NCI-H128 (cell line): ENCODE measurements at regions not wholly inside any gene's neighbourhood (a gene's known extent, or its start where the extent isn't known, plus 50 kb on each side); places are given as distances from the start of the nearest gene placed in this dataset.

ENCODE experiments used
- DNase-seq: peaks from one replicate; lab custom pipeline; 2025; ENCODE audit not compliant: unreplicated experiment; lab: John Stamatoyannopoulos, UW

DNA sequence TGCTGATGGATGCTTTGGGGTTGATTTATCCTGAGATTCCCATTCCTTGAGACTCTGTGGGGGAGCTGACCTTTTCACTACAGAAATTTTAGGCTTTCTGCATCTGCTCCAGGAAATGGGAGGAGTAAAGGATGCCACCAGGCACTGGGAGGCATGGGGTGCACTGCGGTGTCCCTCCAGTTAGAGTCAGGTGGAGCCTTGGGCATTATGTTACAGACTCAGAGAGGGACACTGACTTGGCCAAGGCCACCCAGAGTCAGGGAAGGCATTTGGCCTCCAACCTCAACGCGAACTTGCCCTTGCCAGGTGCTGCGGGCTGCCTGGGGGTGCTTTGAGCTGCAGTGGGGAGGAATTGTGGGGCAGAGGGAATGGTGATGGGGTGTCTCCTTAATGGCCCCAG, 58.0 kb upstream of the TBX3 start:
- no peak for DNase-seq

DNA sequence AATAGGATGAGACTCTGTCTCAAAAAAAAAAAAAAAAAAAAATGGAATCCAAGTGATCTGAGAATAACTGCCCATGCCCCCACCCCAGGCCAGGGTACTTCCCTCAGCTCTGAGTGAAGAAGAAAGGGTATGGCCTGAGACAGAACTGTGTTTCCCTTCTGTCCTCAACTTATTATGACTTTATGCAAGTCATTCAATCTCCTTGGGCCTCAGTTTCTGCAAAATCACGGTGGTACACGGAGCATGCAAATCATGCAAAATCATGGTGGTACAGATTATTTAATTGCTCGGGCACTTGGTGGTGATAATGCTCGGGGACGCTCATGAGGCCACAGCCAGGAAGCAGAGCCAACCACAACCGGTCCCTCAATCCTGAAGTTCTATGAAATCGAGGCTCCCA, 56.5 kb upstream of the TBX3 start:
- no peak for DNase-seq

DNA sequence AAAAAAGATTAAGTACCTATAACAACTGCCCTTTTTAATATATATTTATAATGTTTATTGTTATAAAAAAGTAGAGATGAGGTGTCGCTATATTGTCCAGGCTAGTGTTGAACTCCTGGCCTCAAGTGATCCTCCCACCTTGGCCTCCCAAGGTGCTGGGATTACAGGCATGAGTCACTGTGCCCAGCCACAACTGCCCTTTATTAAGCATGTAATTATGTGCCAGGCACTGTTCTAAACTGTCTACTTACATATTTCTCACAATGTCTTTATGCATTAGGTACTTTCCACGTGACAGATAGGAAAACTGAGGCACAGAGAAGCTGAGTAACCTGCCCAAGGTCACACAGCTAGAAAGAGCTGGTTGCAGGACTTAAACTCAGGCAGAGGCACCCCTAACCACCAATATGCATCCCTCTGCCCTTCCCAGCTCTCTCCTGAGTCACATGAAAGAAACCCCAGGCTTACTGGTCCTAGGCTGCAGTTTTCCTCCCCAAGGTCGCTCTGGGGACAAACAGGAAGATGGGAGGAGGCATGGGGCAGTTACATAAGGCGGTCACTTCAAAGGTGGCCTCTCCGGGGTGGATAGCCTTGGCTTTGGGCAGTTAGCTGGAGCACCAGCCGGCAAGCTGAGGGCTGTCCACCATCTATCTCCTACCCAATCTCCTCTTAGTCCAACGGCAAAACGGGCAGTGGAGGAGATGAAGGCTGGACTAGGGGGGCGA, 54.6 kb upstream of the TBX3 start:
- DNase-seq, result no peak

DNA sequence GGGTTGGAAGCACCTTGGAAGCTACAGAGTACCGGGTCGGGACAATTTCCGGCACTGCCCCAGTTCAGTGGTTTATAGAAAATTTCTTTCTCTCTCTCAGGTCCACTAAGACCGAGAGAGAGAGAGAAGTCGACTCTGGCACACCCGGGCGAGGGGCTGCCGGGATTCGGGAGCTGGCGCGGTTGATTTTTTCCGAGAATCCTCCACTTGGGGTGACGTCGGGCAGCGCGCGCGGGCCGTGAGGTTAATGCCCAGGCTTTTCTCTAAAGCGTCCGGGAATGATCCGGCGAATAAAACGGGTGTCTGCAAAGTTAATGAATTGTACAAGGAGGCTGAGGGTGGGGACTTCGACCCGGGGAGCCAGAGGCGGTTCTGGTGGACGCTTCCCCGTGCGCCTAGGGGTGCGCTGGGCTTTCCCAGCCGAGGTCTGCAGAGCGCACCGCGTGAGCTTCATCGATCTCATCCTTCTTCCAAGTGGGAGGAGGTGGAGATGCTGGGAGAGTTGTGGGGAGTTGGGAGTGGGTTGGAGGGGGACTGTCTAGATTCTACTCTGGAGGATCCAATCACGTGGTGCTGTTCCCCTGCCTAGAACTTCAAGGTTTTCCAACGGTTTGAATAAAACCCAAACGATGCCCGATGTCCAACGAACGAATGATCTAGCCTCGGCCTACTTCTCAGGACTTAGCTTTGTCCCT, 51.9 kb upstream of the TBX3 start:
- DNase-seq, result no peak

GRCh38 chr12:114735011-114735410, 51.0 kb upstream of the TBX3 start:
- DNase-seq, result no peak

GRCh38 chr12:114733919-114734318, 49.9 kb upstream of the TBX3 start:
- no peak for DNase-seq
